ENCODE measurements at regions not wholly inside any gene's neighbourhood (a gene's known extent, or its start where the extent isn't known, plus 50 kb on each side); places are given as distances from the start of the nearest gene placed in this dataset.

- no peaks in the 10 kb centered on the region for H3K27me3 ChIP-seq (ENCODE audit: insufficient read depth, low read depth, low read length)
- no peak overlapping the region for H3K9ac ChIP-seq (ENCODE audit: low read length)
- no peak overlapping the region for H3K27ac ChIP-seq (ENCODE audit: low read length)
- H3F3A ChIP-seq (ENCODE audit: insufficient read depth, low read length, poor library complexity, severe bottlenecking): no peaks in the 10 kb centered on the region
- H3K36me3 ChIP-seq (ENCODE audit: insufficient read depth, low read length): no peaks in the 10 kb centered on the region
- H2AFZ ChIP-seq (ENCODE audit: low read depth, low read length): no peak overlapping the region
- H3K9me3 ChIP-seq (ENCODE audit: low read length): peaks cover 9% of the 10 kb centered on the region
- H3K9me2 ChIP-seq (ENCODE audit: insufficient read depth, low read length): no peaks in the 10 kb centered on the region
- no peak overlapping the region for H3K4me3 ChIP-seq (ENCODE audit: low read length)
- no peak overlapping the region for H3K4me2 ChIP-seq (ENCODE audit: low read length)
- TF ChIP-seq EZH2 (IDR thresholded peaks at IDR 0.05; ENCODE audit: borderline replicate concordance, insufficient read depth, low read length, poor library complexity, severe bottlenecking) (no peak), REST (IDR thresholded peaks at IDR 0.05; ENCODE audit: borderline replicate concordance) (no peak)
- no peaks in the 10 kb centered on the region for H3K79me2 ChIP-seq (replicated peaks; ENCODE audit: insufficient read depth, low read length)
- H4K20me1 ChIP-seq (ENCODE audit: insufficient read depth): no peaks in the 10 kb centered on the region
Observed at GRCh38 chr9:1271367-1271766, 221.2 kb downstream of the DMRT2 start.

- Histone ChIP-seq H3K27me3 (ENCODE audit: insufficient read depth, low read depth, low read length) (no peaks in the 10 kb centered on the region), H3K4me3 (ENCODE audit: low read length) (no peak overlapping the region), H2AFZ (ENCODE audit: low read depth, low read length) (no peak overlapping the region), H3K4me2 (ENCODE audit: low read length) (no peak overlapping the region), H3K27ac (ENCODE audit: low read length) (no peak overlapping the region), H3K9me2 (ENCODE audit: insufficient read depth, low read length) (no peaks in the 10 kb centered on the region), H3K9me3 (ENCODE audit: low read length) (peaks cover 9% of the 10 kb centered on the region), H3K79me2 (replicated peaks; ENCODE audit: insufficient read depth, low read length) (no peaks in the 10 kb centered on the region), H3K9ac (ENCODE audit: low read length) (no peak overlapping the region), H3K36me3 (ENCODE audit: insufficient read depth, low read length) (no peaks in the 10 kb centered on the region), H4K20me1 (ENCODE audit: insufficient read depth) (no peaks in the 10 kb centered on the region), H3F3A (ENCODE audit: insufficient read depth, low read length, poor library complexity, severe bottlenecking) (no peaks in the 10 kb centered on the region)
- no peak for TF ChIP-seq EP300 (conservative IDR thresholded peaks at IDR 0.05; ENCODE audit: poor library complexity, severe bottlenecking)
- TF ChIP-seq POLR2AphosphoS5 (IDR thresholded peaks at IDR 0.05): no peak
- TF ChIP-seq EZH2 (IDR thresholded peaks at IDR 0.05; ENCODE audit: borderline replicate concordance, insufficient read depth, low read length, poor library complexity, severe bottlenecking): no peak
Observed at GRCh38 chr9:1271786-1272185, 221.6 kb downstream of the DMRT2 start.

- no peaks in the 10 kb centered on the region for H3K27me3 ChIP-seq (ENCODE audit: insufficient read depth, low read depth, low read length)
- no peaks in the 10 kb centered on the region for H3K79me2 ChIP-seq (replicated peaks; ENCODE audit: insufficient read depth, low read length)
- no peak overlapping the region for H3K4me3 ChIP-seq (ENCODE audit: low read length)
- no peak for TF ChIP-seq MXI1 (conservative IDR thresholded peaks at IDR 0.05; ENCODE audit: poor library complexity, severe bottlenecking)
- TF ChIP-seq CTCF (IDR thresholded peaks at IDR 0.05; ENCODE audit: poor library complexity, severe bottlenecking): no peak
- TF ChIP-seq EP300 (conservative IDR thresholded peaks at IDR 0.05; ENCODE audit: poor library complexity, severe bottlenecking): no peak
- no peak for TF ChIP-seq TAF1 (IDR thresholded peaks at IDR 0.05; ENCODE audit: low read depth)
- no peak overlapping the region for H2AFZ ChIP-seq (ENCODE audit: low read depth, low read length)
- H3K36me3 ChIP-seq (ENCODE audit: insufficient read depth, low read length): no peaks in the 10 kb centered on the region
- H4K20me1 ChIP-seq (ENCODE audit: insufficient read depth): no peaks in the 10 kb centered on the region
- H3K9me2 ChIP-seq (ENCODE audit: insufficient read depth, low read length): no peaks in the 10 kb centered on the region
- H3F3A ChIP-seq (ENCODE audit: insufficient read depth, low read length, poor library complexity, severe bottlenecking): no peaks in the 10 kb centered on the region
- H3K9ac ChIP-seq (ENCODE audit: low read length): no peak overlapping the region
- H3K9me3 ChIP-seq (ENCODE audit: low read length): peaks cover 9% of the 10 kb centered on the region
- H3K4me2 ChIP-seq (ENCODE audit: low read length): no peak overlapping the region
- H3K27ac ChIP-seq (ENCODE audit: low read length): no peak overlapping the region
Observed at GRCh38 chr9:1272488-1272887, 222.3 kb downstream of the DMRT2 start.

All from neural cell (in vitro differentiated cells).